ENCODE measurements at regions not wholly inside any gene's neighbourhood (a gene's known extent, or its start where the extent isn't known, plus 50 kb on each side); places are given as distances from the start of the nearest gene placed in this dataset.

DNA sequence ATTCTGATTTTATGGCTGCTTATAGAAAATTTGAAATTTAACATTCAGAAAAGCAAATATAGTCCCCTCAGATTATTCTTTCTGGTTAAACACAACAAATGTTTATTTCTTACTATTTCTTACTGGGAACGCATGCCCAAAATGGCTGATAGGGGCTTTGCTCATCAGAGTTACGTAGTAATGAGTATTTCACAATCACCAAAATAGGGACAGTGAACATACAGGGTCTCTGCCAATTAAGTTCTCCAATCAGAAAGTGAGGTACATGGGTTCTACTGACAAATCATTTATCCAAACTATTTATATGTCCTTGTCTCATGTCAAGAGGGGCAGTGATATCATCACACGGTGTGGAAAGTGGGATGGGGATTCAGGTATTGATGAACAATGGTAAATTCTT, 154.5 kb downstream of the BCHE start:
- no peak for TF ChIP-seq SP1 (IDR thresholded peaks at IDR 0.05; ENCODE audit: low read depth)
- no peak for TF ChIP-seq POLR2A (IDR thresholded peaks at IDR 0.05; ENCODE audit: borderline replicate concordance, extremely low read depth, insufficient read depth, insufficient read length)
- TF ChIP-seq, protein P1, sequence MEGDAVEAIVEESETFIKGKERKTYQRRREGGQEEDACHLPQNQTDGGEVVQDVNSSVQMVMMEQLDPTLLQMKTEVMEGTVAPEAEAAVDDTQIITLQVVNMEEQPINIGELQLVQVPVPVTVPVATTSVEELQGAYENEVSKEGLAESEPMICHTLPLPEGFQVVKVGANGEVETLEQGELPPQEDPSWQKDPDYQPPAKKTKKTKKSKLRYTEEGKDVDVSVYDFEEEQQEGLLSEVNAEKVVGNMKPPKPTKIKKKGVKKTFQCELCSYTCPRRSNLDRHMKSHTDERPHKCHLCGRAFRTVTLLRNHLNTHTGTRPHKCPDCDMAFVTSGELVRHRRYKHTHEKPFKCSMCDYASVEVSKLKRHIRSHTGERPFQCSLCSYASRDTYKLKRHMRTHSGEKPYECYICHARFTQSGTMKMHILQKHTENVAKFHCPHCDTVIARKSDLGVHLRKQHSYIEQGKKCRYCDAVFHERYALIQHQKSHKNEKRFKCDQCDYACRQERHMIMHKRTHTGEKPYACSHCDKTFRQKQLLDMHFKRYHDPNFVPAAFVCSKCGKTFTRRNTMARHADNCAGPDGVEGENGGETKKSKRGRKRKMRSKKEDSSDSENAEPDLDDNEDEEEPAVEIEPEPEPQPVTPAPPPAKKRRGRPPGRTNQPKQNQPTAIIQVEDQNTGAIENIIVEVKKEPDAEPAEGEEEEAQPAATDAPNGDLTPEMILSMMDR (IDR thresholded peaks at IDR 0.05 in 2 of 3, conservative IDR thresholded peaks at IDR 0.05 in 1 of 3; ENCODE audit: borderline replicate concordance in 1 of 3, insufficient read depth in 1 of 3, low read depth in 2 of 3, low read length in 2 of 3), result no peak
